HG02623 (cell line): ENCODE measurements at regions not wholly inside any gene's neighbourhood (a gene's known extent, or its start where the extent isn't known, plus 50 kb on each side); places are given as distances from the start of the nearest gene placed in this dataset.

Experiments used
- ATAC-seq: cut with Tn5 transposase; IDR thresholded peaks from one replicate; pipeline ENCODE4 v1.9.1; 2021; ENCODE audit warnings: moderate library complexity; ENCODE audit not compliant: unreplicated experiment

DNA sequence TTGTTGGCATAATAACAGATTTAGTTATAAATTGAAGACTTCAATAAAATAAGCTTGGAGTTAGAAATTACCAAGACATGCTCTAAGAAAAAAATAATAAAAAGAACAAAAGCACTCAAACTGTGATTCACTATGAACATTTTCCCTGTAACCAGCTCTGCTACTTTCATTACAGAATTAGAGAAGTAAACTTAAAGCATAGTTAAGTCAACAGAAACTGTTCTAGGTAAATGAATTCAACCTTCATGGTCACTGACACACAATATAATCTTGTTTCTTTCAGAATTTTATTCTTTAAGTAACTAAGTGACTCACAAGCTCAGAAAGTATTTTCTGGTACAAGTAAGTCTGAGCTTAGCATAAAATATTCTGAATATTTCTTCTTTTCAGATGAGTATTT, 136.3 kb downstream of the KLF5 start:
- ATAC-seq: no peak

DNA sequence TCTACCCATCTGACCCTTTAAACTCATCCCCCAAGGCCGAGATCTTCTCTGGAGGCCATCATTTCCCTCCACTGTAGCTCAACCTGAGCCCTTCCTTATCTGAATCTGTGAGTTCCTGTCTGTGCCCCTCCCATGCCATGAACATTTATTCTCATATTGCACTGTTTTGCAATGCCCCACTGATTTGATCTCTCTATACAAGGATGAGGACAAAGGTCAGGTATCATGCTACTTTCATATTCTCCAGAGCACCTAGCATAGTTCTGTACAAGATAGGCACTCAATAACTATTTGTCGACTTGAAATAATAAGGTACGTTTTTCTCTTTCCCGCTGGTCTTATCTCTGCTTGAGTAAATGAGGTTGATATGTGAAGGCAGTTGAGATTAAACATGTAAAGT, 135.5 kb downstream of the KLF5 start:
- ATAC-seq: no peak

DNA sequence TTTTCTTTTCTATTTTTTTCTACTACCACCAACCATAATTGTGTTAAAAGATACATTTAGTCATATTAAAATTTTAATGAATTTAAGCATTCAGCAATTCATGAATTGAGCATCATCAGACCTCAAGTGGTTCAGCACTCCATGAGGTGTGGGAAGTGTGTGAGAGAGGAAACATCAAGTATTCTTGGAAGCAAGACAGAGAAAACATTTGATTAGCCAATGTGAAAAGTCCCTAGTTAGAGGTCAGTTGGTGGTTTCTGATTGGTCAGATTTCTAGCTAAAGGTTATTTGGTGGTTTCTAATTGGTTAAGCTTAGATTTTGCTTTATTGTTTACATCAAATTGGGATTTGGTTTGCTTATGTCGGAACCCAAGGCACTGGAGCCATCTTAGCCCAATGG, 134.7 kb downstream of the KLF5 start:
- no peak for ATAC-seq

DNA sequence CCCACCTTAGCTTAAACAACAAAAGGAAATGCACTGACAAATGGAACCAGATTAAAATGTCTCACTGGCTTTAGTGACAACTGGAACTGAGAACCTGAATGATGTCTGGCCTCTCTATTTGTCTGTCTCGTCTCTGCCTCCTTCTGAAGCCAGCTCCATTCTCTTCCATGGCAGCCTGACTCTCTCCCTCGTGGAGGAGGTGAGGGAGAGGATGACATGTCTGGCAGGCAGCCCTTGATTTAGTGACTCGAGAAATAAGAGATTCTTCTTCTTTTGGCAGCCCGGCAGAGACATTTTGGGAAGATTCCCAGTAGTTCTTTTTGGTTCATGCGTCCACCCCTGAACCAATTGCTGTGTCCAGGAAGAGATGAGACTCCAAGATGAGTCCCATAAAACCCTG, 131.7 kb downstream of the KLF5 start:
- ATAC-seq: no peak

DNA sequence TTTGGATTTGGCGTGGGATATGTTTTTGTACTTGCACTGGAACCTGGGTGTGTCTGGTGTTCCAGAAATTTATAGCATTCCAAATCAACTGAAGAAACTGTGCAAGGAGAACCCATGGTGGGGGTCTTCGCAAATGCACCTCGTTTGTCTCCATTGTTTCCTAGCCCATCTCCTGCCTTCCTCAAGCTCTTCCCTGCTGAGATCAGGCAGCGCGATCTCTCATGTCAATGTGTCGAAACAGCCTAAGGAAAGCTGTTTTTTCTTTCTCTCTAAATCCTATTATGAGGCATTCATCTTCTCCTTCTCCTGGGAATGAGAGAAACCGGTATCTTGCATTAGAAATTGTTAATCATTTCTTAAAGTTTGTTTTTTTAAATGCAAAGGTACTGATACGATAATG, 131.0 kb downstream of the KLF5 start:
- no peak for ATAC-seq

DNA sequence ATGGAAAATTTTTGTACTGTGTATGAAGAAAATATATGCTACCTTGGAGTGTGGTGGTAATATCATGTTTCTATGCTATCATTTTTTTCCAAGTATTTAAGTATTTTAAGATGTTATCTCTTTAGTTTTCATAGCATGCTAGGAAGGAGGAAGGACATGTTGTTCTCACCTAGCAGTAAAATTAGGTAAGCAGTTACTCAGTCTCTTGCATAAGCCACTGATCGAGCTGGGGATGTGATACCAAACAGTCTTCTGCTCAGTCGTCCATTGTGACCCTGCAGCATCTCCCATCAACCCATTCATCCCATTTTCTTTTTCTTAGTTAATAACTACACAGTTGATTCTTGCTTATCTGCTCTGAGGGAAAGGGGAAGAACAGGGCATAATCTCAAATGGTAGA, 130.6 kb downstream of the KLF5 start:
- no peak for ATAC-seq

DNA sequence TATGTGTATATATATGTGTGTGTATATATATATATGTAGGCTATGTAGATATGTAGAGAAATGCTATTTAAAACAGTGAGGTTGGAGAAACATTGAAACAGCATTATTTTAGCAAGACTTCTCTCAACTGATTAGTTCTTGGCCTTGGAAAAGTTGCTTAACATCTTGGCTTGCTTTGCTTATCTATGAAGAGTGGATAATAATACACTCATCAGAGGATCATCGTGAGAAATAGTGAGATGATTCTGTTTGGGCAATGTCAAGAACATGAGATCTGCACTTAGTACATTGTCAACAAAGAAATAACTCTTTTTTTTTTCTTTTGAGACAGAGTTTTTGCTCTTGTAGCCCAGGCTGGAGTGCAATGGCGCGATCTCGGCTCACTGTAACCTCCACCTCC, 128.3 kb downstream of the KLF5 start:
- no peak for ATAC-seq

DNA sequence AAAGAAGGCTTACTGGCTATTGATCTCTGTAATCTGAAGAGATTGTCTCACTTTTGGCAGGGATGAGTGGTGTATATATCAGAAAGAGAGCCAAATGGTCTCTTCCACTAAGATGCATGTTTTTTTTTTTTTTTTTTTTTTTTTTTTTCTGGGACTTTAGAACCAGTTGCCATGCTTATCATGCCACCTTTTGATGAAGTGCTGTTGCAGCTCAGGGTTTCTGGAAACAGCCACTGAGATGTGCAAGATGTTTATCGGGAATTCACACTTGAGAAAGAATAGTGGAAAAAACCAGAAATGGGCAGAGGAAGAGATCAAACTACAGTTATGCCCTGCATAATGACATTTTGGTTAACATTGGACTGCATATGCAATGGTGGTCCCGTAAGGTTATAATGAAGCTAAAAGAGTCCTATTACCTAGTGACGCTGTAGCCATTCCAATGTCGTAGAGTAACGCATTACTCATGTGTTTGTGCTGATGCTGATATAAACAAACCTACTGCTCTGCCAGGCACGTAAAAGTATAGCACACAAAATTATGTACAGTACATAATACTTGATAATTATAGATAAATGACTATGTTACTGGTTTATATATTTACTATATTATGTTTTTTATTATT, 121.0 kb downstream of the KLF5 start:
- no peak for ATAC-seq

DNA sequence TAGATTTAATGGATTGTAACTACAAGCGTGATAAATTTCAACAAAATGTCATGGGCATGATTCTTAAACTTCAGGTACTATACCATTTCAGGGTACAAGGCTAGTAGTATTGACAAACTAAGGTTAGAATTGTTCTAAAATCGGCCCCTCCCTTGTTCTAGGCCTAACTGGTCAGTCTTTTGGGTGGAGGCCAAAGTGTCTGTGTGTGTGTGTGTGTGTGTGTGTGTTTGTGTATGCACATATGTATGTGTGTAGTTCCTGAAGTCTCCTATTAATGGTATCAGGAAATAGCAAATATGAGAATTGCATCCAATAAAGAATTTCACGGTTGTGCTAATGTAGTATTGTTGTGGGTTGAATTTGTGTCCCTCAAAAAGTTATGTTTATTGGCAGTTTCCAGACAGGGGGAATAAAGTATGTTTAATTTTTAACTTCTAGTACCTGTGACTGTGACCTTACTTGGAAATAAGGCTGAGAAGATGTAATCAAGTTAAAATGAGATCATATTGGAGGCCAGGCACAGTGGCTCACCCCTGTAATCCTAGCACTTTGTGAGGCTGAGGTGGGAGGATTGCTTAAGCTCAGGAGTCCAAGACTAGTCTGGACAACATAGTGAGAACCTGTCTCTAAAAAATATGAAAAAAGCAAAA, 119.2 kb downstream of the KLF5 start:
- ATAC-seq: no peak

DNA sequence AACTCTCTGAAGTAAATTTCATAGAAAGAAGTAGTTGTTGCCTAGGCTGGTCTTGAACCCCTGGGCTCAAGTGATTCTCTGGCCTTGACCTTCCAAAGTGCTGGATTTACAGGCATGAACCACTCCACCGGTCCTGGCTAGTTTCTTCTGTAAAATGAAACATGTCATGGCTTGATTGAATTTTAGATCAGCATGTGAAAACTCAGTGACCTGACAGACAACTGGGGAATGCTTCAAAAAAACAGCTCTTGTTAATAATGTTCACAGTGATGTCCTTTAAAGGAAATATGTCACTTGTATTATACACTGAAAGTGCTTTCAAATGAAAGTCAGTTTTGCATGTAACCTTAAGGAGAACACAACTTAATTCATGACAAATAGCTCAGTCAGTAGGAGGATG, 118.2 kb downstream of the KLF5 start:
- ATAC-seq: no peak

DNA sequence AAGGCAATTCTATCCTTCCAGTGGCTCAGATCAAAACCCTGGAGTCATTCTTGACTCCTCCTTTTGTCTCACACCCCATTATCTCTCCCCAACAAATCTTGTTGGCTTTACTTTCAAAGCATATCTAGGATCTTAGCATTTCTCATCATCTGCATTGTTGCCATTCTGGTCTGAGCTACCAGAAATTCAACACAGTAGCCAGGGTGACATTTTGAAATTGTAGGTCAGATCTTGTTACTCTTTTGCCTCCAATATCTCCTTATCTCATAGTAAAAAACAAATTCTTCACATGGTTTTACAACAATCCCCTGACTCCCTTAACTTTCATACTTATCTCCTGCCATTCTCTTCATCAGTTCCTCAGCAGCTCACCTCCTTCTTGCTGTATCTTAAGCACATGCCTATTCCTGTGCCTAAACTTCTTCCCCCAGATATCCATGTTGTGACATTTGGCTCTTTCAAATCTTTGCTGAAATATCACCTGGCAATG, 115.8 kb downstream of the KLF5 start:
- ATAC-seq: no peak

DNA sequence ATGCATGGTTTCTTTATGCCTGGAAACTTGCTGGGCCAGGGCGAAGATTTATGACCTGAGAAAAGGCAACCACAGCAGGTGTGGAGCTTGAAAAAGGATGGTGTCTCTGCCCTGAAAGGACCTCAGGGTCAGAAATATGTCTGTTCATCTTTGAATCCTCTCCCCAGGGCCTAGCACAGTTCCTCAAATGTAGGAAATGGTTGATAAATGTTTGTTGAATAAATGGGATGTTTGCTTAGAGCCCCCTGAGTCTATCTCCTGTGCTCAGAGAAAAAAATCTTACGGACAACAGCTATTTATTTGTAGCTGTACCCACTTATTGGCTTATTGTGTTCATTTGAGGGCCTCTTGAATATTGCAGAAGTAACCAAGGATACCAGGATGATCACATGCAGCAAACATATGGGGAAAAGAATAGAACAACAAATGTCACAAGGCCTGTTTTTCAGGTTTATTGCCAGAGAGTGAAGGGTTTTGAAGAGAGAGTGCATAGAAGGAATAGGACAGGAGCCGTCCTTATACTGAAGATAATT, 114.5 kb downstream of the KLF5 start:
- no peak for ATAC-seq

DNA sequence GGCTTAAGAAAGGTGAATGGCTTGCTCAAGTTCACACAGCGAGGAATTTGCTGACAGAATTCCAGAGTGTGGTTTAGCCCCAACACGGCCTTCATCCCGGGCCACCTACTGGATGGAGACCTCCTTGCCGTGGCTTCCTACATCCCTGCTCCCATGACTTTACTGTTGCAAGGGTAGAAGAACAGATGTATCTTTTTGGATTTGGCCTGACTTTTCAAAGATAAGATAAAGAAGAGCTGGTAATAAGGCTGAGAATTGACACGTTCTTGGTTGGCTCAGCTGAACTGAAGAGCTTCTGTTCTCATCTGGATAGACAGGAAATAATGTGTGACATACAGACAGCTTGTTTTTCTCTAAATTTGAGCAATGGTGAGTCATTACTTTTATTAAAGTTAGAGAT, 113.1 kb downstream of the KLF5 start:
- ATAC-seq: no peak

DNA sequence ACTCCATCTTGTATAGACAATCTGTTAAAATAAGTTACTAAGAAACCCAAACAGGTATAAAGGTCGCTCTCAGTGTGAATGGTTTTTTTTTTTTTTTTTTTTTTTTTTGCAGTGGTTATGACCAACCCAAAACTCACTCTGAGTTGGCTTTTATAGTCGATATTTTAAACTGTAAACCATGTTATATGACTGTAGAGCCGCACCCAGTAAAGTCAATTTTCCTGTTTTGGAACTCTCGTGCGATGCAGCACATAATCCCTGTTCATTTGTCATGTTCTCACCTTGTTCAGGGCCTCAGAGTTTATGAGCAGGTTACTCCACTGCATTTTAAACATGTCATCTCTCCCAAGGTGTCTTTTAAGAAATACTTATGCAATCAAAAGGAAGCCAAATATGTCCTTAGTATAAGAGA, 112.5 kb downstream of the KLF5 start:
- no peak for ATAC-seq

DNA sequence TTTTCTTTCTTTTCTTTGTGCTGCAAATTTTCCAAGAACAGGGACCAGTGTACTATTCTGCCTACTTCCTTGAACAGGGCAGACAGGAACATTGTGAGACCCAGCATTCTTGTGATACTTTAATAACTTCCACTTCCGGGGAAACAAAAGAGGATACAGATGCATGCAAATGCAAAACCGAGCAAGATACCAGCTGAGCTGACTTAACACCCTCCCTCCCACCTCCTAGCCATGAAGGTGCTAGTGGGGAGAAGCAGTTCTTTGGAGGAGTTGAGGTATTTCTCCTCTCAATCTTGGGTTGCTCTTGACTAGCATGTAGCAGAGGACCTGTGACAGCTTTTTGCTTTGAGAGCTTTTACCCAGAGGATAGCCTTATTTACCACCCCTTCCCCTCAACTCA, 111.2 kb downstream of the KLF5 start:
- no peak for ATAC-seq

DNA sequence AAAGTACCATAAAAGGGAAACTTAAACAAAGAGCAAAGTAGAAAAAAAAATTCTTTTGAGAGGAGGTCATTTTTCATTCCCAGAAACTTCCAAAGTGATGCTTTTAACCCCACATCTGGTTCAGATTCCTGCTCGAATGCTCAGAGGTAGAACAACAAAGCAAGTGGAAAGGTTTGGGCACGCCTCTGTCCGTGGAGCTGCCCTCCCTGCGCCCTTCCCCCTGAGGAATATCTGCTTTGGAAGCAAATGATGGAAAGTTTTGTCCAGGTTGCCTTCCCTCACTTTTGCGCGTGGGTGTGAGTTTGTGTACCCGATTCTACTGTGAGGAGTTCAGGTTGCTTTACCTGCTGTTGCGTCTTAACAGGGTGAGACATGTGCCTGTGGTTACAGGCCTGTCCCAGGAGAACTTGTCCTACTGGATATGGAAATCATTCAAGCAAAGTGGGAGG, 110.2 kb downstream of the KLF5 start:
- no peak for ATAC-seq

DNA sequence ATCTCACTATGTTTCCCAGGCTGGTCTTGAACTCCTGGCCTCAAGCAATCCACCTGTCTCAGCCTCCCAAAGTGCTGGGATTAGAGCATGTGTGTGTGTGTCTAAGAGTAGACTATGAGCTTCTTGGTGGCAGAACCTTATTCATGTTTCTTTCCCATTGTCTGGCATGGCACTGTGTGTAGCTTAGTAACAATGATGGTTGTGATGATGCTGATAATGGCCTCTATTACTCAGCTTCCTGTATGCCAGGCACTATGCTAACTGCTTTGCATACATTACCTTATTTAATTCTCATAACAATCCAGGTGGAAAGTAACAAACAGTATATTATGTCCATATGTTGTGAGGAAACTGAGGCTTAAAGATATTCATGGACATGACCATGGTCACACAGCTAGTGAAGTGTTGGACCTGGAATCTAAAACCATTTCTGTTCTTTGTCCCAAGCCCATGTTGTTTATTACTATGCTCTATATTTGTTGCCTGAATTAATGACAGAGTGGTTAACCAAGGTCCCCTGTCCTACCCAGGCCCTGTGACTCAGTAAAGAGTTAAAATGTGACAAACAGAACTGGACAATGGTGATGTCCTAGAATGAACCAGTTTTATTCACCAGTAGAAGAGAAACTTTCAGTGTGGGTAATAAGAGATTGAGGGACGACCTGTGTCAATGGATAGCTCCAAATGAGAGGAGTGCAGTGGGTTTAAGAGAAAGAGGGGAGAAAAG, 109.6 kb downstream of the KLF5 start:
- no peak for ATAC-seq

DNA sequence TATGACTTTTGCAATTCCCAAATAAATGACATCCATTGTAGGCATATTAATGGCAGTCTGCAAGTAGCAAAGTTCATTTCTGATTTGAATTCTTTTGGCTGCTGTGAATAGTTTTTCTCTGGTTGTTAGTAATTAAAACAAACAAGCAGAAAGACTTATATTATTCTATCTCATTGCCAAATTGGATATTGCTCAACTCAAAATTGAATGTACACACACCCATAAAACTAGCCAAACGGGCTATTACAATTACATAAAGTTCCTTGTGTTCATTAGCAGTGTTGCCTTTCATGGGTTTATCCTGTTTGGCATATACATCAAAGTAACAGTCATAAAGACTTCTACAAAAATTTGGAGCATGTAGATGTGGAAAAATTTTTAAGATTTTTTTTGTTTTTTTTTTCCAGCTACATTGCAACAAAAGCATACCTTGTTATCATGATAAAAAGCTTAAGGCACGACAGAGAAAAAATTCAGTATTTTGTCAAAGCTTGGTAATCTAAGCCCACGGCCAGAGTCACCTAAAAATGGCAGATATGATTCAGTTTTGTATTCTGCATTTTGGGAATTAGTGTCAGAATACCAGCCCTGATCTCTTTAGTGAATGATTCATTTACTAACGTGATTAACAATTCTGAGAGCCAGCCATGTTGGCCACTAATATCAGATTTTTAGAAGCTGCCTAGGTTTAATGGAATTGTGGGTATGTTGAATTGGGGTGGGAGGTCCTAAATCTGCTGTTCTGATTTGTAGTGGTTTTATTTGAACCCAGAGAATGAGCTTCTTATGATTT, 108.4 kb downstream of the KLF5 start:
- no peak for ATAC-seq

DNA sequence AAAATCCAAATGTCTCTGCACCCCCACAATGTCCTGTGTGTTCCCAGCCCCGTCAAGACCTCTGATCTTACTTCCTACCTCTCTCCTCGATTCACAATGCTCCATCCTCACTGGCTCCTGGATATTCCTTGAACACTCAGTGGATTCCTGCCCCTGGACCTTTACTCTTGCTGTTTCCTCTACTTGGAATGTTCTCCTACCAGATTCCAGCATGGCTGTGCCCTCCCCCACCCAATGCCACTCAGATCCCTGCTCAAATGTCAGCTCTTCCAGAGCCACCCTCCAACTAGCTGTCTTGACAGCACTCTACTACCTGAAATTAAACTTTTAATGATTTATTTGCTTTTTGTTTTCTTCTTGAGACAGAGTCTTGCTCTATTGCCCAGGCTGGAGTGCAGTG, 107.4 kb downstream of the KLF5 start:
- no peak for ATAC-seq

DNA sequence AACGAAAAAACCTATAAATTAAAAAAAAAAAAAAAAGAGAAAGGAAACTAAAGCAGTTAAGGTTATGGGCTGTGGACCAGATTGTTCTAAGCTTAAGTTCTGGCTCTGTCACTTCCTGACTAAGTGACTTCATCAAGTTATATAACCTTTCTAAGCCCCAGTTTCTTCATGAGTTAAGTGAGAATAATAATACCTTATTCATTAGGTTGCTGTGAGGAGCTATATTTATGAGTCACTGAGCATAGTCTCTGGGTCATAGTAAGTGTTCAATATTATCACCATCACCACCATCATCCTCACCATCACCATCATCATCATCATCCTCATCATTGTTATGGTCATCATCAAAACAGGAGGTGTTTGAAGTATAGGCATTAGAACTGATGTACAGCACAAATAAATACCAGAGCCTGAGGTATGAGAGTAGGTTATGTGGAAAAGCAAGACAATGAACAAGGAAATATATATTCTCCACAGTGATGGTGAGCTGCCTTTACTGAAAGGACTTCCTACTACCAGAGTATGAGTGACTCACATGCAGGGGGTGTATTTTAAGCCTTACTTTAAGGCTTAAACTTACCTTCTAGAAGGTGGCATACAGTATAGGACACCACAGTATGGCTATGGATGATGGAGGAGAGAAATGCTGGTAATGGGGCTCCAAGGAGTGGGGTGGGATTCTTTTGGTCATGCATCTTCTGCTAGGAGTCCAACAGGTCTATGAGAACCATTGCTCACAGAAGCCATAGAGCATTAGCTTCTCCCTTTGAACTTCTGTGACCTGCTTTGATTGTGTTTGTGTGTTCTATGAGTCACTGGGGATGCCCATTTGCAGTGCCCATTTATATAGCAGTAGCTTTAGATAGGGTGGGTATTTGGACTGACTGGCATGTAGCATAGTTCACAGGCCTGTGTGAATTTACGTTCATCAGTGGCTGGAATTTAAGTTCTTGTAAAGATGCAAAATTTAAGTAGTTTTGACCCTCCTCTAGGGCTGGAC, 104.4 kb downstream of the KLF5 start:
- ATAC-seq: no peak
